Stomach (tissue), 4 donors: ENCODE measurements at regions not wholly inside any gene's neighbourhood (a gene's known extent, or its start where the extent isn't known, plus 50 kb on each side); places are given as distances from the start of the nearest gene placed in this dataset.

Source experiments
- CTCF ChIP-seq, 7 experiments: fragments of 450-650 bp in 4 of 7; fragments of 200-600 bp in 3 of 7; sonication (generic) in 3 of 7; IDR thresholded peaks; one replicate each; pipeline ENCODE4 v1.5.1; 2016 to 2019; ENCODE audit warnings: antibody characterized with exemption in 7 of 7, control low read depth in 2 of 7, mild to moderate bottlenecking in 1 of 7
- EP300 ChIP-seq: sonication (generic); formaldehyde crosslinking; IDR thresholded peaks from one replicate; pipeline ENCODE4 v1.6.1; 2017; ENCODE audit warnings: antibody characterized with exemption

- TF ChIP-seq CTCF (IDR thresholded peaks at IDR 0.05) (no peak), EP300 (no peak)
Observed at GRCh38 chr7:155874411-155874810, 62.1 kb upstream of the SHH start.
